NCI-H2171 treated with DMSO at 0.1 percent for 48 hours (cell line): ENCODE measurements at regions not wholly inside any gene's neighbourhood (a gene's known extent, or its start where the extent isn't known, plus 50 kb on each side); places are given as distances from the start of the nearest gene placed in this dataset.
"Not testable (repeated sequence)": the region's sequence is repeated elsewhere in the genome, so short reads cannot be mapped to it uniquely, and the experiment has no call there.

Experiments used
- DNase-seq: peaks from one replicate; lab custom pipeline; 2025; lab: John Stamatoyannopoulos, UW

- DNase-seq: no peak
Measured at GRCh38 chr9:135380311-135380960, 99.1 kb upstream of the PPP1R26 start.

DNA sequence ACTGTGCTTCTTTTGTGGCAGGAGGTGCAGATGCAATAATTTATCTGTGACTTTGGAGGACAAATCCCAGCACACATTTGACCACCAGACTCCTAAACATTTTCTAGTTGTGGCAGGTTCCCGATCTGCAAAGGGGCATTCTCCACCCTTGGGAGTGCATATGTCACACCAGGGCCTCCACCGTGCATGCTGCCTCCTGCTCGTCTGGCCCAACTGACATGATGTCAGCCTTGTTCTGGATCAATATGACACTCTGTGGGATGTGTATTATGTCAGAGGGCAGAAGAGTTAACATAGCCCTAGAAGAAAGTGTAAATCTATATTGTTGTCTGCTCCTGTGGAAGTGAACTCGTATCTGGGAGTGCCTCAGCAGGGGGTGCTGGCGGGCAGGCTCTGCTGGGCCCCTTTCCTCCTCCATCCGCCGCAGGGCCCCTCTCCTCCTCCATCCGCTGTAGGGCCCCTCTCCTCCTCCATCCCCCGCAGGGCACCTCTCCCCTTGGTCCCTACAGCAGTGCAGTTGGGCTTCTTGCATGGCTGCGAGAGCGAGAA lies 97.7 kb upstream of the PPP1R26 start:
- no peak for DNase-seq

DNA sequence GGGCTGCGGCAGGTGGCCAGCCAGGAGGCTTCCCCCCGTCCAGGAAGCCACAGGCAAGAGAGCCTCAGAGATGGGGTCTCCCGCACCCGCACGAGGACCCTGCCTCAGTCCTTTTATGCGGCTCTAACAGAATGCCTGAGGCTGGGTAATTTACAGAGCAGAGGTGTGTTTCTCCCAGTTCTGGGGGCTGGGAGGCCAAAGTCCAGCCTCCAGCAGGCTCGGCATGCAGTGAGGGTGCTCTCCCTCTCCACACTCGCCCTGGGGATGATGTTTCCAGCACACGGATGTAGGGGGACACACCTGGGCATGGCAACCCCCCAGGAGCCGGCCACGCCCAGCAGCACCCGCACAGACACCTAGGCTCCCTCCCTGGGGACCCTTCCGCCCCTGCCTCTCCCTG lies 95.4 kb upstream of the PPP1R26 start:
- DNase-seq: no peak

DNA sequence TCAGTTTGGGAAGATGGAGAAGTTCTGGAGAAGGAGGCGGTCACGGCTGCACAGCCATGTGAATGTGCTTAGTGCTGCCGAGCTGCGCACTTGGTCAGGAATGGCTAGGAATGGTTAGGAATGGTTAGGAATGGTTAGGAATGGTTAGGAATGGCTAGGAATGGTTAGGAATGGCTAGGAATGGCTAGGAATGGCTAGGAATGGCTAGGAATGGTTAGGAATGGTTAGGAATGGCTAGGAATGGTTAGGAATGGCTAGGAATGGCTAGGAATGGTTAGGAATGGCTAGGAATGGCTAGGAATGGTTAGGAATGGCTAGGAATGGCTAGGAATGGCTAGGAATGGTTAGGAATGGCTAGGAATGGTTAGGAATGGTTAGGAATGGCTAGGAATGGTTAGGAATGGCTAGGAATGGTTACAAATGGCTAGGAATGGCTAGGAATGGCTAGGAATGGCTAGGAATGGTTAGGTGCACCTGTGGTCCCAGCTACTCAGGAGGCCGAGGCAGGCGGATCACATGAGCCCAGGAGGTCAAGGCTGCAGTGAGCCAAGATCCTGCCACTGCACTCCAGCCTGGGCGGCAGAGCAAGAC lies 94.7 kb upstream of the PPP1R26 start:
- DNase-seq: not testable (repeated sequence)

DNA sequence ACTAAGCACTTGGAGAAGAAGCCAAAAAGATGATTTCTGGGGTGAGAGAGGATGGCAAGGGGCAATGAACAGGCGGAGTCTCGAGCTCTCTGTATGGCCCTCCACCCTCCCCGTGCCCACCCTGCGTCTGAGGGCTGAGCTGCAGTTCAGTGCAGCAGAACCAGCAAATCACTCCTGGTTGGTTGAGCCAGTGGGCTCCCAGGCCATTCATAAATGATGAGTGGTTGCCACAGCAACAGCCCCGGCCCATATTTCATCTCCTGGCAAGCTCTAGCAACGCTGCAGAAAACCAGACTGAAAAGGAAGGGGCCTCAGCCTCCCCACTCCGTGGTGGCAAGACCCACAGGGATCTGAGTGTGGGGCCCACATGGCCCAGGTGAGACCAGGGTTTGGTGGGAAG lies 93.8 kb upstream of the PPP1R26 start:
- DNase-seq: no peak

DNA sequence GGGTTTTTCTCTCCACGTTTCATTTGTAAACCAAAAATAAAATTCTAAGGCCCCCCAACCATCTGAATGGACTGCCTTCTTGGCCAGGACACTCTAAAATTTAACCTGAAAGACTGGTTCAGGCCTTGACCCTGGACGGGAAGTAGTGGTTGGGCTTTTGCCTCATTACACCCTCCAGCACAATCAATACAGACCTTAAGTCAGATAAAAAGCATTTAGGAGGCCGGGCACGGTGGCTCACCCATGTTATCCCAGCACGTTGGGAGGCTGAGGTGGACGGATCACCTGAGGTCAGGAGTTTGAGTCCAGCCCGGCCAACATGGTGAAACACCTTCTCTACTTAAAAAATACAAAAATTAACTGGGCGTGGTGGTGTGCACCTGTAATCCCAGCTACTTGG lies 91.6 kb upstream of the PPP1R26 start:
- DNase-seq: no peak

GRCh38 chr9:135388530-135388929 lies 91.1 kb upstream of the PPP1R26 start:
- DNase-seq: no peak

DNA sequence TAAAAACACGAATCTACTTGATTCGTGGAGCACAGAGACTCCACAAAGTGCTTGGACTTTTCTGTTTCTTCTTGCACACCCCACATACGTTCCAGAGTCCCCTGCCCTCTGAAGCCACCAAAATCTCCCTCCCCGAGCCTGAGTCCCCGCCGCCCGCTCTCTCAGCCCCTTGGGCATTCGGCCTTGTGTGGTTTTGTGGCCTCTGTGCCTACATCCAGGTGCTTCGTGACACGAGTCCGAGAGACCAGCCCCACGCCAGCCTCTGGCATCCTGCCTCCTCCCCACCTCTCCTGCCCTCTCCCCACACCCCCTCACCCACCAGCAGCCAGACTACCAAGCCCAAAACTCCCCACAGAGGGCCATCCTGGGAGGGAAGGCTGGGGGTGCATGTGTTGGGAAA lies 87.8 kb upstream of the PPP1R26 start:
- DNase-seq: no peak

DNA sequence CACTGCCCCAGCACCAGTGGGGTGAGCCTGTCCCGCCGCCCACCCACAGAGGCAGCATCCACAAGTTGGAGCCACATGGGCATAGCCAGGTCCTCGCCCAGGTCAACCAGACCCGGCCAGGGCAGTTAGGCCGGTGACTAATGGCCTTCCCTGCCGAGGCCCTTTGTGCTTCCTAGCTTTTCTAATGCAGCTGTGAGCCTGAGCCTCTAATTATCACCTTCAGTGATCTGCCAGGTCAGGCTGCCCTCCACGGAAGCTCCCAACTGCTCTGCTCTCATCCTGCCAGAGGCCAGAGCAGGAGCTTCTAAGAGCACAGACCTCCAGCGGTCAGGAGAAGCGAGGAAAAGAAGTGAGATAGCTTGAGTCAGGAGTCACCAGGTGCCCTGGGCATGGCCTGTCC lies 87.1 kb upstream of the PPP1R26 start:
- DNase-seq: no peak

DNA sequence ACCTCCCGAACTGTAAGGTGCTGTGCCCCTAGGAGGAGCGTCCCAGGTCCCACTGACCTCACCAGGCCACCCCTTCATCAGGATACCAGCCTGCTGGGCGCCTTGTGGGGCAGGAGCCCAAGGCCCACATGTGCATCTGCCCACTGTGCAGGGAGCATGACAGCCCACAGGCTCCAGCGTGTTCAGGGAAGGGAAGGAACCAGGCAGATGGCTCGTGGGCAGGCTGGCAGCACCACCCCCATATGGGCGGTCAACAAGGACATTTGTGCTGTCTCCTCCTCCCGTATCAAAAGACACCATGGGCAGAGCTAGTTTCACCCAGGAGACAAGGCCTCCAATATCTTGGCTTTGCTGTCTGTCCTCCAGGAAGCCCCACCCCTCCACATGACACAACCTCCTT lies 85.5 kb upstream of the PPP1R26 start:
- no peak for DNase-seq

- DNase-seq: no peak
Measured at GRCh38 chr9:135394699-135395645, 84.6 kb upstream of the PPP1R26 start.

DNA sequence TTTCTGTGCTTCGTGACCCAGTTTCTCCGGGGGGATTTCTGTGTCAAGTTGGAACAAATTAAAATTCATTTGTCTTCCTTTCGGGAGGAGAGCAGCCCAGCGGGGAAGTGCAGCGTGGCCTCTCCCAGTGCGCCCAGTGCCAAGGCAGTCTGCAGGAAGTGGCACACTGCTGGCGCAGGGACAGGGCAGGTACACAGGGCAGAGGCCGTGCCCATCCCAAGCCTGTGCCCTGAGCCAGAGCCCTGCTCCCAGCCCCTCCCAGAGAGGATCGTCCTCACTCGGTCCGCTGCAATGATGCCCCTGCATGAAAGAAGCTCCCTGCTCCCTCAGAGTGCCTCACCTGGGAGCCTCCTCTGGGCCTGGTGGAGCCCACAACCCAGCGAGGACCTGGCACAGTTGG lies 82.4 kb upstream of the PPP1R26 start:
- no peak for DNase-seq

GRCh38 chr9:135399000-135399649 lies 80.5 kb upstream of the PPP1R26 start:
- no peak for DNase-seq

DNA sequence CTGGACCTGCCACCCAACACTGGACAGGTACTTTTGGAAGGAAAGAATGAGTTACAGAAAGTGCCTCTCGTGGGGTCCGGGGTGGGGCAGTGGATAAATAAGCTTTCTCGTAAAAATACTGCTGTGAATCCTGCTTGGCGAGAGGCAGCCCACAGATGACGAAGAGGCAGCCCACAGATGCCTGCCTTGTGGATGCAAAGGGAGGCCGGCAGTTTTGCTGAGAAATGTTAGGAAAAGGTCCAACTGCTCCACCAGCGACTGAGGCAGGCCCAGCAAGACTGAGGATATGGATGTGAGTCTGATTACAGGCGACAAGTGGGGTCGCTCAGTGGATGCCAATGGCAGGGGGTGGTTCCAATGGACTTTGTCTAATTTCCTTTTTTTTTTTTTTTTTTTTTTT lies 79.1 kb upstream of the PPP1R26 start:
- no peak for DNase-seq

- DNase-seq: no peak
Measured at GRCh38 chr9:135401218-135401617, 78.4 kb upstream of the PPP1R26 start.

GRCh38 chr9:135402048-135402738 lies 77.4 kb upstream of the PPP1R26 start:
- DNase-seq: no peak

DNA sequence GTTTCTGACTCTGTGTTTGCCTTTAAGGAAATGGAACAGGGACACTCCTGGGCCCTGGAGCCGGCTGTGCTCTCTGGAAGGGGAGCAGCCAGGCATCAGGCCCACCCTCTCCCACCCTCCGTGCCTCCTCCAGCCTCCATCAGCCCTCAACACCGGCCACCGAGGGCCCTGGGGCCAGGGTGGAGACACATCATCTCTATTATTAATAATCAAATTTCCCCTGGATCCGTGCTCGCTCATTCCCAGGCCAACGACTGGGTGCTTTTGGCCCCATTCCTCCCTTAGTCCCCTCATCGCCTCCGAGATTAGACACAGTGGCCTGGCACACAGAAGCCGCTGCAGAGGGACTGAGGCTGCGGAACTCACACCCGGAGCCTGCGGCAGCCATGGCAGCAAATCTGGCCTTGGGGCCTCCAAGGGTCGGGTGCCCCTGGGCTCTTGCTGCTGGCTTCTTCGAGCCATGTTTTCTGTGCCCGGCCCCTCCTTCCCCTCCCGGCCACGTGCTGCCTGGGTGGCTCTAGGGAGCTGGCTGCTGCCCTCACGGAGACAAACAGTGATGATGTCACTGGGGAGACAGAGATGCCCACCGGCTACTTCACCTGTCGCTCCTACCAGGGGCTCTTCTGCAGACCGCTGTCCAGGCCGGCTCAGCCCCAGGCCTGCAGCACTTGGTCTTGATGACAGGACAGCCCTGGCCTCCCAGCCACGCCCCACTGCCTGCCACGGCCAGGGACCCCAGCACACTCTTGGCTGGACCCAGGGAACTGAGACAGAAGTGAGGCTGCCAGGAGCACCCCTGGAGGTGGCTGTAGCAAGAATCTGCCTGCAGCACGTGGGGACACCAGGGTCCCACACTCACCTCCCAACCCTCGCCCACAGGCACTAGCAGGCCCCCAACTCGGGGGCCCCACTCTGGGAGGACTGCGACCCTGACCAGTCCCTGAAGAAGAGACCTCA lies 76.6 kb upstream of the PPP1R26 start:
- no peak for DNase-seq

GRCh38 chr9:135403733-135404450 lies 75.7 kb upstream of the PPP1R26 start:
- DNase-seq: no peak

- DNase-seq: no peak
Measured at GRCh38 chr9:135404451-135405144, 75.0 kb upstream of the PPP1R26 start.
